ENCODE measurements at regions not wholly inside any gene's neighbourhood (a gene's known extent, or its start where the extent isn't known, plus 50 kb on each side); places are given as distances from the start of the nearest gene placed in this dataset.

- peaks cover 17% of the 10 kb centered on the region for H3K9me3 ChIP-seq (ENCODE audit: control insufficient read depth, low read length)
- WGBS = 100% methylated on average over 1 of the region's 2 CpGs
- H3K9ac ChIP-seq (ENCODE audit: low read length) = no peak overlapping the region
- H4K91ac ChIP-seq (ENCODE audit: low read length) = no peak overlapping the region
- H2AFZ ChIP-seq (ENCODE audit: low read depth, low read length) = no peak overlapping the region
- H3K4me2 ChIP-seq (ENCODE audit: low read length, poor library complexity, severe bottlenecking) = no peak overlapping the region
- no peaks in the 10 kb centered on the region for H3K27me3 ChIP-seq (ENCODE audit: control insufficient read depth in 1 of 2, insufficient read depth in 1 of 2, low read length in 2 of 2)
- H2BK5ac ChIP-seq (ENCODE audit: low read depth, low read length, poor library complexity, severe bottlenecking) = no peak overlapping the region
- no peak overlapping the region for H2BK15ac ChIP-seq (ENCODE audit: low read depth, poor library complexity, severe bottlenecking)
- no peaks in the 10 kb centered on the region for H3K79me1 ChIP-seq (replicated peaks; ENCODE audit: low read length, poor library complexity, severe bottlenecking)
- no peak overlapping the region for H3K18ac ChIP-seq (ENCODE audit: low read depth in 1 of 2, low read length in 2 of 2)
- no peak overlapping the region for H2AK5ac ChIP-seq (ENCODE audit: low read length, severe bottlenecking)
- DNase-seq = no peak
- no peak overlapping the region for H4K8ac ChIP-seq (ENCODE audit: low read length)
- H2BK12ac ChIP-seq (ENCODE audit: low read length in 2 of 2) = no peak overlapping the region
- H3K14ac ChIP-seq (ENCODE audit: low read length in 2 of 2) = no peak overlapping the region
- H3K27ac ChIP-seq (ENCODE audit: low read length, poor library complexity, severe bottlenecking) = no peak overlapping the region
- no peak overlapping the region for H2BK120ac ChIP-seq (ENCODE audit: low read depth, low read length)
- no peaks in the 10 kb centered on the region for H3K36me3 ChIP-seq (ENCODE audit: control insufficient read depth in 1 of 2, insufficient read depth in 2 of 2, low read depth in 1 of 2, low read length in 2 of 2)
- H3K4me1 ChIP-seq (ENCODE audit: control insufficient read depth, insufficient read depth, low read depth, low read length) = no peaks in the 10 kb centered on the region
- no peak overlapping the region for H3K4me3 ChIP-seq (ENCODE audit: insufficient read depth in 1 of 2, low read depth in 1 of 2, low read length in 2 of 2)
- no peak overlapping the region for H3K23ac ChIP-seq (ENCODE audit: low read length in 2 of 2)
- no peak overlapping the region for H3K4ac ChIP-seq (ENCODE audit: low read depth in 1 of 2, low read length in 2 of 2)
Observed at GRCh38 chr5:29649321-29649720, 1544.2 kb upstream of the CDH6 start.

GRCh38 chr5:29642601-29643000 is 1550.9 kb upstream of the CDH6 start:
- Histone ChIP-seq H4K8ac (ENCODE audit: low read length) (no peak overlapping the region), H3K14ac (ENCODE audit: low read length in 2 of 2) (no peak overlapping the region), H3K4me3 (ENCODE audit: insufficient read depth in 1 of 2, low read depth in 1 of 2, low read length in 2 of 2) (no peak overlapping the region), H3K23ac (ENCODE audit: low read length in 2 of 2) (no peak overlapping the region), H3K79me1 (replicated peaks; ENCODE audit: low read length, poor library complexity, severe bottlenecking) (no peaks in the 10 kb centered on the region), H3K27ac (ENCODE audit: low read length, poor library complexity, severe bottlenecking) (no peak overlapping the region), H3K9ac (ENCODE audit: low read length) (no peak overlapping the region), H3K36me3 (ENCODE audit: control insufficient read depth in 1 of 2, insufficient read depth in 2 of 2, low read depth in 1 of 2, low read length in 2 of 2) (no peaks in the 10 kb centered on the region), H3K27me3 (ENCODE audit: control insufficient read depth in 1 of 2, insufficient read depth in 1 of 2, low read length in 2 of 2) (no peaks in the 10 kb centered on the region), H2BK120ac (ENCODE audit: low read depth, low read length) (no peak overlapping the region), H3K4ac (ENCODE audit: low read depth in 1 of 2, low read length in 2 of 2) (no peak overlapping the region), H2BK15ac (ENCODE audit: low read depth, poor library complexity, severe bottlenecking) (no peak overlapping the region), H2AFZ (ENCODE audit: low read depth, low read length) (no peak overlapping the region), H2BK12ac (ENCODE audit: low read length in 2 of 2) (no peak overlapping the region), H2AK5ac (ENCODE audit: low read length, severe bottlenecking) (no peak overlapping the region), H3K9me3 (ENCODE audit: control insufficient read depth, low read length) (peaks cover 27% of the 10 kb centered on the region), H2BK5ac (ENCODE audit: low read depth, low read length, poor library complexity, severe bottlenecking) (no peak overlapping the region), H4K91ac (ENCODE audit: low read length) (no peak overlapping the region), H3K4me1 (ENCODE audit: control insufficient read depth, insufficient read depth, low read depth, low read length) (no peaks in the 10 kb centered on the region), H3K4me2 (ENCODE audit: low read length, poor library complexity, severe bottlenecking) (no peak overlapping the region), H3K18ac (ENCODE audit: low read depth in 1 of 2, low read length in 2 of 2) (no peak overlapping the region)
- no peak for DNase-seq

DNA sequence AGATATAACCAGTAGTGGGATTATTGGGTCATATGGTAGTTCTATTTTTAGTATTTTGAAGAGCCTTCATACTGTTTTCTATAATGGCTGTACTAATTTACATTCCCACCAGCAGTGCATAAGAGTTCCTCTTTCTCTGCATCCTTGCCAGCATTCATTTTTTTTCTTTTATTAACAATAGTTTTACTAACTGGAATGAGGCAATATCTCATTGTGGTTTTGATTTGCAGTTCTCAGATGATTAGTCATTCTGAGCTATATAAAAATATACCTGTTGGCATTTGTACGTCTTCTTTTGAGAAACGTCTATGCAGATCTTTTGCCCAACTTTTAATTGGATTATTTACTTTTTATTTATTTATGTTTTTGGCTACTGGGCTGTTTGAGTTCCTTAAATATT is 1579.3 kb upstream of the CDH6 start:
- H3K27ac ChIP-seq (ENCODE audit: low read length, poor library complexity, severe bottlenecking) = no peak overlapping the region
- no peak overlapping the region for H2BK5ac ChIP-seq (ENCODE audit: low read depth, low read length, poor library complexity, severe bottlenecking)
- no peak overlapping the region for H2BK12ac ChIP-seq (ENCODE audit: low read length in 2 of 2)
- no peak overlapping the region for H3K4me3 ChIP-seq (ENCODE audit: insufficient read depth in 1 of 2, low read depth in 1 of 2, low read length in 2 of 2)
- no peaks in the 10 kb centered on the region for H3K27me3 ChIP-seq (ENCODE audit: control insufficient read depth in 1 of 2, insufficient read depth in 1 of 2, low read length in 2 of 2)
- no peak overlapping the region for H3K9ac ChIP-seq (ENCODE audit: low read length)
- no CpG with 5 or more reads among the region's 2 CpGs for WGBS
- H3K18ac ChIP-seq (ENCODE audit: low read depth in 1 of 2, low read length in 2 of 2) = no peak overlapping the region
- no peaks in the 10 kb centered on the region for H3K36me3 ChIP-seq (ENCODE audit: control insufficient read depth in 1 of 2, insufficient read depth in 2 of 2, low read depth in 1 of 2, low read length in 2 of 2)
- H2BK15ac ChIP-seq (ENCODE audit: low read depth, poor library complexity, severe bottlenecking) = no peak overlapping the region
- no peak overlapping the region for H4K8ac ChIP-seq (ENCODE audit: low read length)
- no peak for DNase-seq
- H3K4me1 ChIP-seq (ENCODE audit: control insufficient read depth, insufficient read depth, low read depth, low read length) = no peaks in the 10 kb centered on the region
- H3K79me1 ChIP-seq (replicated peaks; ENCODE audit: low read length, poor library complexity, severe bottlenecking) = no peaks in the 10 kb centered on the region
- peaks cover 16% of the 10 kb centered on the region for H3K9me3 ChIP-seq (ENCODE audit: control insufficient read depth, low read length)
- H4K91ac ChIP-seq (ENCODE audit: low read length) = no peak overlapping the region
- H3K4ac ChIP-seq (ENCODE audit: low read depth in 1 of 2, low read length in 2 of 2) = no peak overlapping the region
- no peak overlapping the region for H3K14ac ChIP-seq (ENCODE audit: low read length in 2 of 2)
- H2AFZ ChIP-seq (ENCODE audit: low read depth, low read length) = no peak overlapping the region
- H3K4me2 ChIP-seq (ENCODE audit: low read length, poor library complexity, severe bottlenecking) = no peak overlapping the region
- no peak overlapping the region for H2AK5ac ChIP-seq (ENCODE audit: low read length, severe bottlenecking)
- H3K23ac ChIP-seq (ENCODE audit: low read length in 2 of 2) = no peak overlapping the region
- no peak overlapping the region for H2BK120ac ChIP-seq (ENCODE audit: low read depth, low read length)

GRCh38 chr5:29588236-29588635 is 1605.2 kb upstream of the CDH6 start:
- no peak overlapping the region for H2BK5ac ChIP-seq (ENCODE audit: low read depth, low read length, poor library complexity, severe bottlenecking)
- H2AFZ ChIP-seq (ENCODE audit: low read depth, low read length) = no peak overlapping the region
- H4K8ac ChIP-seq (ENCODE audit: low read length) = no peak overlapping the region
- no peak overlapping the region for H3K27ac ChIP-seq (ENCODE audit: low read length, poor library complexity, severe bottlenecking)
- H3K4me3 ChIP-seq (ENCODE audit: insufficient read depth in 1 of 2, low read depth in 1 of 2, low read length in 2 of 2) = no peak overlapping the region
- no peak overlapping the region for H3K23ac ChIP-seq (ENCODE audit: low read length in 2 of 2)
- no peaks in the 10 kb centered on the region for H3K27me3 ChIP-seq (ENCODE audit: control insufficient read depth in 1 of 2, insufficient read depth in 1 of 2, low read length in 2 of 2)
- H2BK12ac ChIP-seq (ENCODE audit: low read length in 2 of 2) = no peak overlapping the region
- no peak overlapping the region for H2BK120ac ChIP-seq (ENCODE audit: low read depth, low read length)
- H3K18ac ChIP-seq (ENCODE audit: low read depth in 1 of 2, low read length in 2 of 2) = no peak overlapping the region
- no peak for DNase-seq
- no peaks in the 10 kb centered on the region for H3K4me1 ChIP-seq (ENCODE audit: control insufficient read depth, insufficient read depth, low read depth, low read length)
- no peak overlapping the region for H2BK15ac ChIP-seq (ENCODE audit: low read depth, poor library complexity, severe bottlenecking)
- H3K4ac ChIP-seq (ENCODE audit: low read depth in 1 of 2, low read length in 2 of 2) = no peak overlapping the region
- no peak overlapping the region for H3K14ac ChIP-seq (ENCODE audit: low read length in 2 of 2)
- no peak overlapping the region for H2AK5ac ChIP-seq (ENCODE audit: low read length, severe bottlenecking)
- no peaks in the 10 kb centered on the region for H3K79me1 ChIP-seq (replicated peaks; ENCODE audit: low read length, poor library complexity, severe bottlenecking)
- no peaks in the 10 kb centered on the region for H3K36me3 ChIP-seq (ENCODE audit: control insufficient read depth in 1 of 2, insufficient read depth in 2 of 2, low read depth in 1 of 2, low read length in 2 of 2)
- no peak overlapping the region for H3K9ac ChIP-seq (ENCODE audit: low read length)
- no peak overlapping the region for H3K4me2 ChIP-seq (ENCODE audit: low read length, poor library complexity, severe bottlenecking)
- peaks cover 32% of the 10 kb centered on the region for H3K9me3 ChIP-seq (ENCODE audit: control insufficient read depth, low read length)
- H4K91ac ChIP-seq (ENCODE audit: low read length) = no peak overlapping the region
